Left cardiac atrium (tissue), 4 donors: ENCODE measurements at regions not wholly inside any gene's neighbourhood (a gene's known extent, or its start where the extent isn't known, plus 50 kb on each side); places are given as distances from the start of the nearest gene placed in this dataset.
"Not testable (repeated sequence)": the region's sequence is repeated elsewhere in the genome, so short reads cannot be mapped to it uniquely, and the experiment has no call there.

Source experiments
- ATAC-seq, 2 donors: fragments of 200-7000 bp; cut with Tn5 transposase; one replicate each; pipeline ENCODE4 v1.9.1; 2020; ENCODE audit warnings: mild to moderate bottlenecking in 2 of 2, moderate library complexity in 2 of 2
- DNase-seq: peaks from one replicate; pipeline ENCODE4 v3.0.0-alpha.2; 2020
- intact Hi-C, 2 donors: fragments of 100-400 bp; cut with DNase I; formaldehyde crosslinking; loops; one replicate each; pipeline versions ENCODE4 v1.14.1 to v1.15.1; 2022 to 2023
- donor health status: DM: no; HTN: yes; CAD: no.
- donor health status: DM: no; HTN: yes; CAD: no; lungs with severe emphysema.
- donor health status: DM: yes; HTN: yes; CAD: no.
- donor health status: Dilated cardiomyopathy.

DNA sequence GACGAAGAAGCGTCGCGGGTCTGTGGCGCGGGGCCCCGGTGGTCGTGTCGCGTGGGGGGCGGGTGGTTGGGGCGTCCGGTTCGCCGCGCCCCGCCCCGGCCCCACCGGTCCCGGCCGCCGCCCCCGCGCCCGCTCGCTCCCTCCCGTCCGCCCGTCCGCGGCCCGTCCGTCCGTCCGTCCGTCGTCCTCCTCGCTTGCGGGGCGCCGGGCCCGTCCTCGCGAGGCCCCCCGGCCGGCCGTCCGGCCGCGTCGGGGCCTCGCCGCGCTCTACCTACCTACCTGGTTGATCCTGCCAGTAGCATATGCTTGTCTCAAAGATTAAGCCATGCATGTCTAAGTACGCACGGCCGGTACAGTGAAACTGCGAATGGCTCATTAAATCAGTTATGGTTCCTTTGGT lies 1533.5 kb upstream of the TPTE start:
- ATAC-seq, DNase-seq, intact Hi-C loops: not testable (repeated sequence)

DNA sequence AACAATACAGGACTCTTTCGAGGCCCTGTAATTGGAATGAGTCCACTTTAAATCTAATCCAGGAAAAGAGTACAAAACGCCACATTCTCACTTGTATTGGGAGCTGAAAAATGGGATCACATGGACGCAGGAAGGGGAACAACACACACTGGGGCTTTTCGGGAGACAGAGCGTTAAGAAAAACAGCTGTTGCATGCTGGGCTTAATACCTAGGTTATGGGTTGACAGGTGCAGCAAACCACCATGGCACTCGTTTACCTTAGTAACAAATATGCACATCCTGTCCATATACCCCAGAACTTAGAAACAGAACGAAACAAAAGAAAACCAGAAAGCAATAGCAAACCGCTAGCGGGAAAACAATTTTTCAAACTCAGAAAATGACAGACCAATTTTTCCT lies 1532.7 kb upstream of the TPTE start:
- no peak for DNase-seq
- peak in 1 of 2 donors; percentile 1 for ATAC-seq
- intact Hi-C loops, result no loop called here

DNA sequence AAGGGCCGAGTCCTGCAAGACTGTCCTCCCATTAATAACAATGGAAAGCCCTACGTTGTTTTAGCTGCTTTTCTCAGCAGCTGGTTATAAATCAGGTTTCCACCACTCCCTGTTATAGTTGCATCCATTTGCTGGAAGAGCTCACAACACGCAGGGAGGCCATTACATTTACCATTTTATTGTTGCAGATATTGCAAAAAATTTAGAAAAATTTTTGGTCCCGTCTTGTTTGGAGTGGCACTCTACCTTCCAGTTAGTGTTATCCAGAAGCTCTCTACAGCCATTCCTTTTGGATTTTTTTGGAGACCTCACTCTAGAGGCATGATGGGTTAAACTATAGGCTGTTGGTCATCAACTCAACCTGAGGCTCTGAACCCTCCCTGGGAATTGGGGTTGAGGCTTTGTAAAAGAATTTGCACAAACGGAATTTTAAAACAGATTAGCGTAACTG lies 1532.1 kb upstream of the TPTE start:
- DNase-seq (no peak), ATAC-seq (peak in 1 of 2 donors; percentile 47)
- intact Hi-C loops, result no loop called here

DNA sequence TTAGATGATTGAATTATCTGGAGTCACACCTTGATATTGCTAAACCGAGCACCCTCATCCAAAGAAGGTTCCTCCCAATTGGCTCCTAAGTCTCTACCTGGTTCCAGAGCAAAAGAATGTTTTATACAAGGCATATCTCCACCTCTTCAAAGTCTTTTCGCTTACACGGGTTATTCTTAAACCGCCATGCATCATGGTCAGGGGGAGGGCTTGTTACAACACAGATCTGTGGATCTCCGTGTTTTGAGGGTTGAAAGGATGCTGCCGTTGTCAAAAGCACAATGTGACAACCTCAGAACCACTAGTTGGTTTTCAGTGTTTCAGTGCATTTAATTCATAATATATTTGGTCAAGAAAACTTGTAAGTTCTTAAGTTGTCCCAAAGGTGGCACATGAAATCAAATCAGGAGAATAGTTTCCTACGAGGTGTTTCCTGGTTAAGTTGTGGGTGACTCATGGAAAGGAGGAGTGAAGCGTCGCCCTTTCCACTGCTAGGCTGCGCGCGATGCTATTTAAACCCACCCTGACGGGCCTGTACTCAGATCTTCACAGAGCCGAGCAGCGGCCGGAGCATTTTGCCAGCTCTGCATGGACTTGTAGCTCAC lies 1531.6 kb upstream of the TPTE start:
- DNase-seq (no peak), ATAC-seq (peak in 1 of 2 donors; percentile 45)
- intact Hi-C loops, result no loop called here

DNA sequence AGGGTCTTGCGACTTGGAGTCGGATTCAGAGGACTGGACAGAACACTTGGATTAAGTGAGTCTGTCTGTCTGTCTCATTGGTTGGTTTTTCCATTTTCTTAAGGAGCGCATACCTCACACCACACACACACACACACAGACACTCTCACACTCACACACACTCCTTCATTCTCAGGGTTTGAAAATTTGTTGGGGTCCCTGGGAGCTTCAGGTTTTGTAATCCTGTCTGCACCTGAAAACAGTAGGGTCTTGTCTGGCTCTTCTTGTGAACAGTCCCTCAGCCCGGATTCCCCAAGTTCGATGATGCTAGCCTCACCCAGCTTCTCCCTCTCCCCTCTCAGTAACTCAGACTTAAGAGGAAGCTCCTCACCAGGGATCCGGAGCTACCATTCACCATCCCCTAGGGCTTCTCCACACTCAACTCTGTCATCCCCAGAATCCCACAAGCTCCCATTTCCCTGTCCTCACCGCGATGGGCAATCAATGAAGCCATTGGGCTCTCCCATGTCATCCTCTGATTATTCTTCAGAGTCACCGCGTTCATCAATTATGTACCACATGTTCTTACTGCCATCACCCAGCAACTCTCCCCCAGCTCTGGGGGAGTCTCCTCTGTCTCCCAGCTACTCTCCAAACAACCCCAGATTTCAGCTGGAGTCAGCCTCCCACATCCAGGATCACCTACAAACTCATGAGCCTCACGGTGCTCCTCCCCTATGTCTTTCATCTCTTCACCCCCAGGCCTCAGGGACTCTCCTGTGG lies 1530.9 kb upstream of the TPTE start:
- ATAC-seq (peak in 1 of 2 donors; percentile 38), DNase-seq (no peak)
- intact Hi-C loops, result no loop called here

DNA sequence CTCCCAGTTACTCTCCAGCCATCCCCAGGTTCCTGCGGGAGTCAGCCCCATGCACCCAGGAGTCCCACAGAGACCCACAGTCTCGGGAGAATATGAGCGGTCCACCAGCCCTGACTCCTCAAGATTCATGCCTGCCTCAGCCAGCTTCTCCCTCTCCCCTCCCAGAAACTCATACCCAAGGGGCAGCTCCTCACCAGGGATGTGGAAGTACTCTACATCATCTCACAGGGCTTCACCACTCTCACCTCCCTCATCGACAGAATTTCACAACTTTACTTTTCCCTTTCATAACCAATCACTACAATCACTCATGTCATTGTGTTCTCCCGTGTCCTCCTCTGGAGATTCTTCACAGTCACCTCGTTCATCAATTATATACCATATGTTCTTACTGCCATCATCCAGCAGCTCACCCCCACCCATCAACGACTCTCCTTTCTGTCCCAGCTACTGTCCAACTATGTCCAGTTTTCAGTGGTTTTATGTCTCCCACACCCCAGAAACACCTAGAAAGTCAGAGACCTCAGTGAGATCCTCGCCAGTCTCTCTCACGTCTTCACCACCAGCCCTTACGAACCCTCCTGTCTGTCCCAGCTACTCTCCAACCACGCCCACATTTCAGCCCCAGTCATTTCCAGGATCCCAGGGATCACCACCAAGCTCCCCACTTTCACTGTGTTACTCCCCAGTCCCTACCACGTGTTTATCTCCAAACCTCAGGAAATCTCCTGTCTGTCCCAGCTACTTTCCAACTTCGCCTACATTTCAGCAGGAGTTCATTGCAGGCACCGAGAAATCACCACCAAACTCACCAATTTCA lies 1530.1 kb upstream of the TPTE start:
- intact Hi-C loops, result no loop called here
- ATAC-seq, result peak in 1 of 2 donors; percentile 1
- no peak for DNase-seq

DNA sequence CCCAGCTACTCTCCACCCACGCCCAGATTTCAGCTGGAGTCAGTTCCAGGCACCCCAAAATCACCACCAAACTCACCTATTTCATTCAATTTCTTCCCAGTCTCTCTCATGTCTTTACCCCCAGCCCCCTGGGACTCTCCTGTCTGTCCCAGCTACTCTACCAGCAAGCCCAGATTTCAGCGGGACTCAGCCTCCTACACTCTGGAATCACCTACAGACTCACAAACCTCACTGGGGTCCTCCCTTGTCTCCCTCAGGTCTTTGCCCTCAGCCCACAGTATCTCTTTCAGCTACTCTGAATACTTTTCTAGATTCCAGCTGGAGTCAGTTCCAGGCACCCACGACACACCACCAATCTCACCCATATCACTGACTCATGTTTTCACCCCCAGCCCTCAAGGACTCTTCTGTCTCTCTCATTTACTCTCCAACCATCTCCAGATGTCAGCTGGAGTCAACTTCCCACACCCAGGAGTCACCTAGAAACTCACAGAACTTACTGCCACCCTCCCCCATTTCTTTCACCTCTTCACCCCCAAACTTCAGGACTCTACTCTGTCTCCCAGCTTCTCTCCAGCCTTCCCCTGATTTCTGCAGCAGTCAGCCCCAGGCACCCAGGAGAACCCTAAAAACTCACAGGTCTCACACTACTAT lies 1529.3 kb upstream of the TPTE start:
- ATAC-seq, result peak in 1 of 2 donors; percentile 9
- no peak for DNase-seq
- intact Hi-C loops, result no loop called here

DNA sequence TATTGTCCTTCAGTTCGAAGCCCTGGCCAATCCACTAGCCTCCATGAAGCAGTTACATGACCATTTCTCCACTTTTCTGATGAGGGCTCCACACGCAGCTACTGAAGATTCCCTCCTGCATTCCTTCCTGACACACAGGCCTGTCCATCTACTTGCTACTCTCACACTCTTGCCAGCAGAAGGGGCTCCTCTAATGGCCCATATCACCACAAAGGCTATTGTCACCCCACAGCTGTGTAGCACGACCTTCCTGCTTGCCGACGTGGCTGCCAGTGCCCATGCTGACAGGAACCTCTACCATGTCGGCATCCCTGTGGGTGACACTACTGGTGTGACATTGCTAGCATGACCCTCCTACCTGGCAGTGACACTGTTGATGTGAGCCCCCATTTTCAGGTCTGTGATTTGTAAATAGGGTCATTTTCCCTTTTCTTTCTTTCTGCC lies 1528.6 kb upstream of the TPTE start:
- peak in 1 of 2 donors; percentile 21 for ATAC-seq
- intact Hi-C loops, result no loop called here
- no peak for DNase-seq

DNA sequence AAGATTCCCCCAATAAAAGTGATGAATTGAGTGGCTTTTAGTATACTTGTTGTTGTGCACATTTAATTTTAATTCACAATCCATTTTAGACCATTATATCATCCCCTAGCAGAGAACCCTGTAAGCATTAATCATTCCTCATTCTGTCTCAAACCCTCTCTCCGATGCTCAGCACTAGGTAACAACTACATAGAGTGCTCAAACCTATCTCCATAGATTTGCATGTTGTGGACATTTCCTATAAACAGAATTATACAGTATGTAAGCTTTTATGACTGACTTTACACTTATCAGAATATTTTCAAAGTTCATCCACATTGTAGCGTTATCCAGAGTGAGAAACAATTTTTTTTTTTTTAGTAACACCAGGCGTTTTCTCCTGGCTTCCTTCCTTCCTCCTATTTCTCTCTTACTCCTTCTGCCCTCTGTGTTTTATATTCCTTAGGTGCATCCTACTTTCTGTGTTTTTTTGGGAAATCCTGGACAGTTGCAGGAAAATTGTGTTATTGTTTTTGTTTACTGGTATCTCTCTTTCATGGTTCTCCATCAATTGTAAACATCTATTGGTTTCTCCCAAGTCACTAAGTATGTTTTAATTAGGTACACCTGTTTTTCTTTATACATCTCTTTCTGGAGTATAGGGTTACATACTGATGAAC lies 1528.0 kb upstream of the TPTE start:
- no peak for DNase-seq
- intact Hi-C loops, result no loop called here
- ATAC-seq, result peak in 1 of 2 donors; percentile 14

DNA sequence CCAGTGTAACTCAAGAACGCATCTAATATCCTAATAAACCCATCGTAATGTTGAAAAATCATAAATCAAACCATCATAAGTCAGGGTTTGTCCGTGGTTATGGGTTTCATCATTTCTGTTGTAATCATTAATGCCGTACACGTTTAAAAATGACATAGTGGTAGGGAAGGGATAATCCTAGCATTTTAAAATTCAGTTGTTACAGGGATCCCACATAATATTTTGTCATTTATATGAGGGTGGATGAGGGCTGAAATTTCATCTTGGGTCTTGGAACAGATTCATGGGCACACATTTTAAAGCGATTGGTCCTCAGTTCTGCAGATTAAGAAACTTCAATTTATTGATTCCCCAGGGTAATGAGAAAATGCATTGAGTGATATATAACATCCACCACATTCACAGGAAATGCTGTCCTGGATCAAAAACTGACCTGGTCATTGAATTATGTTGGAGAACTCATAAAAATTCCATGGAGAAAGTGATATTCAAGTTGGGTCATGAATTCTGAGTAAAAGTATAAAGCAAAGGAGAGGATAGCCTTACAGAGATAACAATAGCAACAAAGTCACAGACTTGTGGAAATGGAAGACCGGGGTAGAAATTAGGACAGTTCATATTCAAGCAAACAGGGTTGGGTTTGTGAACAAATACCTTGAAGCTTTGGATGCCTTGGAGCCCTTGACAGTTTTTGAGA lies 1527.3 kb upstream of the TPTE start:
- intact Hi-C loops, result no loop called here
- no peak for DNase-seq
- ATAC-seq, result no peak

DNA sequence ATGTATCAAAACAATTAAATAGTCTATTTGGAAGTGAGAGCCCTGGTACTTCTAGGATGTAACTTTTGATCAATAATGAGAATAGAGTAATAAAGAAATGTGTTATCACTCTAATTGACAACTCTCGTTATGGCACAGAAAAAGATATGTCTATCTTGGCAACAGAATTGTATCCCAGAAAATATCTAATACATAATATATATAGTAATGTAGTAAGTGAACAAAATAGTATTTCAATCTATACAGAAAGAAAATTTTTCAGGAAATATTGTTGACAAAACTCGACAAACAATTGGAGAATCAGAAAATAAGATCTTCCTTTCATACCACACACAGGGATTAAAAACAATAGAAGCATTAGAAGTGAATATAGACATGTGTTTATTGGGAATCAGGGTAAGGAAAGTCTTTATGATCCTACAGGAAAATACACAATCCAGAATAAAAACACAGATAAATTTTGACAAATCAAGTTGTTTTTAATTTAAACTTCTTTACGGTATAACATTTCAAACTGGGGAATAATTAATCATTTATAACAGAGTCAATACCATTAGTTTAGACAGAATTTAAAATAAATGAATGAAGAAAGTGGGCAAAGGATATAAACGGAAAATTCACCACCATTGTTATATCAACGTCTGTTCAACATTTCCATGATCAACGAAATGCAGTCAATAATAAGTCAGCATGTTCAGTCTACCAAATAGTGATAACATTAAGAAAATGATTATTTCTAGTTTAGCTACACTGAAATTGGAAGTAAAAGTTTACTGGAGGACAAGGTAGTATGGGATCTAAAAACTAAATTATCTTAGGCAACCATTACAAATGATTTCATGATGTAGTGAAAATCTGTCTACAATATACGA lies 1526.5 kb upstream of the TPTE start:
- DNase-seq (no peak), ATAC-seq (no peak)
- intact Hi-C loops, result no loop called here

DNA sequence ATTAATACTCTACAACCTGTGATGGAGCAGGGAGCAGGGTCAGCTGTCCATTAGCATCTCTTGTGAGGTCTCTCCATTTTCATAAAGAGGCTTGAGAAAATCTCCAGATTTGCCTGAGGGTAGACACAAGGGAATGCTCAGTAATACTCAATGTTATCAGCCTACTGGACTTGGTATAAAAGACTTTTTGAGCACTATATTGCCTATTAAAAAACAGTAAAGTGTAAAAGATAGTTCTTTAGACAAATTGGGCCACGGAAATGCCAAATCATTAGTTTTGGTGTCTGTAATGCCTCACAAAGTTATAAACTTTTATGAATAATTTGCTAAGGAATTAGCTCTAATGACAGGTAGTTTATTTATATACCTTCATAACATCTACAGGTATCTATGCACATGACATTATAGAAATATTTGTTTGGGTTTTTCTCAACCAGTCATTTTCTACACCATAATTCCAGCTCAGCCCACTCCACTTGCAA lies 1524.9 kb upstream of the TPTE start:
- DNase-seq, ATAC-seq, intact Hi-C loops: not testable (repeated sequence)

DNA sequence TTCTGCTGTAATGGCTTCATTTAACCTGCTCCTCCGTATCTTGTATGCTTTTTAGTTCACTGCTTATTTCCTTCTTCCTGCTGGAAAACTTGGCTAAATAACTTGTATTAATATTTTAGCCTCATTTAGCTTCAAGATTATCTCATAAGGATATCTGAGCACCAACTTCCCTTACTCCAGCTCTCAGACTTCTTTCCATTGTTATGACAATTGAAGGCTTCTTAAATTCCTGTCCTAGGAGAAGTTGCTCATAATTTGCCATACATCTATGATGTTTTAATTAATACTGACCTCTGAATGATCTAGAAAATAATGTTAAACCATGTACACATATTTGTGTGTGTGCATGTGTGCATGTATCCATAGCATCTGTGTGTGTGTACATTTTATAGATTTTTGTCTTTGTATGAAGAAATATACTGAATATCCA lies 1524.4 kb upstream of the TPTE start:
- intact Hi-C loops, result no loop called here
- DNase-seq (no peak), ATAC-seq (no peak)

DNA sequence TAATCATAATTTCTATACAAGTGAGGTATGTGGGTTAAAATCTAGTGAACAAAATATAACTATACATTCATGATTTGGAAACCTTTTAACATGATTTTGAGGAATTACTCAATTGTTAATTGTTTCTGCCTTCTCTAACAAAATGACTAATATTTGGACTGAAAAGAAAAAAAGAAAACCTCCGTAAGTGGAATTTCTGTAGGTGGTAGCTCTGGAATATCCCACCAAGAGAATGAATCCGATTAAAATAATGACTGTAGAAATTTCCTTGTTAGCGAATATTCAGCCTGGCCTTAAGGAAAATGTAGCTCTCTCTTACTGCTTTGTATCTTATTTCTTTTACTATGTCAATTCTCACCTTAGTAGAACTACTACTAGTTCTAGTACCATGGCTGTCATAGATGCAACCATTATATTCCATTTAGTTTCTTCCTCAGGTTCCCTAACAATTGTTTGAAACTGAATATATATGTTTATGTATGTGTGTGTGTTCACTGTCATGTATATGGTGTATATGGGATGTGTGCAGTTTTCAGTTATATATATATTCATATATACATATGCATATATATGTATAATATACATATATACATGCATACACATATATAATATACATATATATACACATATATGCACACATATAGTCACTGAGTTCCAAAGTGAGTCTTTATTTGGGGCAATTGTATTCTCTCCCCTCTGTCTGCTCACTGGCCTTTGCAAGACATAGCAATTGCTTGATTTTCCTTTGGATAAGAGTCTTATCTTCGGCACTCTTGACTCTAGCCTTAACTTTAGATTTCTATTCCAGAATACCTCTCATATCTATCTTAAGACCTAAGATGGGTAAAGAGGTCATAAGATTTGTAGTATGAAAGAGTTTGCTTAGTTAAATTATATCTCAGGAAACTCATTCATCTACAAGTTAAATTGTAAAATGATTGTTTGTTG lies 1523.7 kb upstream of the TPTE start:
- ATAC-seq, intact Hi-C loops, DNase-seq: not testable (repeated sequence)

DNA sequence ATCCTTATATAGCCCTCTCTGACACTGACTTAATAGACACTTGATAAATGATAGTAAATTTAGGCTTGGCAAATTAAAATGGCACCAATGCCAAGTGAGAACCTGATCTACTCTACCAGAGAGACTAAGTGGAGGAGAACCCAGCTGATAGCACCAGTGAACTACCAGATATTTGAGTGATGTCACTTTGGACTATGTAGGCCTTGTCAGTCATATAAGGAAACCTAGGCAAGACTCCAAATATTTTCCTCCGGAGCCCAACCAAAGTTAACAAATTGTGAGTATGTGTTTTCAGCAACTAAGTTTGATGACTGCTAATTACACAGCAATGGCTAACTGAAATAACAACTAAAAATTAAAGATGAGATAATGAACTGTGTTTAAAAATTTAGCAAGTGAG lies 1522.9 kb upstream of the TPTE start:
- intact Hi-C loops, result not testable (repeated sequence)

More for the DNA sequence above, 1522.9 kb upstream of the TPTE start:
- DNase-seq, ATAC-seq: not testable (repeated sequence)
